Activated CD8-positive, alpha-beta memory T cell treated with anti-CD3 and anti-CD28 coated beads for 4 hours (primary cell): ENCODE measurements at regions not wholly inside any gene's neighbourhood (a gene's known extent, or its start where the extent isn't known, plus 50 kb on each side); places are given as distances from the start of the nearest gene placed in this dataset.

Experiments
- DNase-seq, 2 donors: peaks; one replicate each; pipeline ENCODE4 v3.0.0-alpha.2; 2020; ENCODE audit warnings: low read depth in 2 of 2

- DNase-seq: no peak
These were observed 60.7 kb upstream of the FMN2 start for GRCh38 chr1:240031009-240031408.

DNA sequence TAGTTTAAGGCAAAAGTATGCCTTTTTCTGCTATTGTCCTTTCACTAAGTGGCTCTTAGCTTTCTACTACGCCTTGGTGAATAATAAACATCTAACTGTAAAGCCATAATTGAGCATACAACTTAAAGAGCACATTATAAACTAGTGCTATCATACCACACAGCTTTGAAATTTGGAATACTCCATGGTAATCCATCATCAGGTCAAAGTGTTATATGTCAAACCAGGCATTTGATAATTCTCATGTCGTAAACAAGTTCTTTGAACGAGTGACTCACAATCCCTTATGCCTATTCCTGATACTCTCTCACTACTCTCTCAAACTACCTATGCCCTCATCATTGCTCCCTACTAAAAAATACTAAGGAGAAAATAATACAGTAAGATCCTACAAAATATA lies 60.3 kb upstream of the FMN2 start:
- no peak for DNase-seq

DNA sequence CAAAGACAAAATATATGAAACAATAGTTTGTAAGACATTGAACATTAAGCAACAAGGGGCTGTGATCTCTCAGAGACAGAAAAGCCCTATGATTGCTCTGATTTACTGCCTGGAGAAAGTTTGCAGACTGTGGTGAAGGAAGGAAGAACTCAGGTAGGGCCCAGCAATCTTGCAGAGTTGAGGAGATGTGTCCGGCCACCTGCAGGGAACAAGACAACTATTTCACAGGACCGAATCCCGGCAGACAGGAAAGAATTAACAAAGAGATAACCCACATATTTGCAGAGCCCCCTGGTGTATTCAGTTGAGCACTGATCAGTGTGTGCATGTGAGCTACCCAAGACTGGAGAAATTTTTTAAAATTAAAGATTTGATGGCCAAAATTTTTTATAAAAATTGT lies 58.3 kb upstream of the FMN2 start:
- DNase-seq: no peak

- no peak for DNase-seq
These were observed 55.2 kb upstream of the FMN2 start for GRCh38 chr1:240036526-240036925.
